Colonic mucosa (tissue), 4 donors: ENCODE measurements at regions not wholly inside any gene's neighbourhood (a gene's known extent, or its start where the extent isn't known, plus 50 kb on each side); places are given as distances from the start of the nearest gene placed in this dataset.

Source experiments
- DNase-seq: peaks from one replicate; pipeline ENCODE4 v3.0.0-alpha.2; 2020
- H3K27ac ChIP-seq: fragments of 200-600 bp; one replicate; pipeline ENCODE4 v1.8.0; 2021
- H3K27me3 ChIP-seq: fragments of 200-600 bp; one replicate; pipeline ENCODE4 v1.8.0; 2021
- H3K36me3 ChIP-seq: fragments of 200-600 bp; one replicate; pipeline ENCODE4 v1.8.0; 2021
- H3K4me1 ChIP-seq: fragments of 200-600 bp; one replicate; pipeline ENCODE4 v1.8.0; 2021; ENCODE audit warnings: mild to moderate bottlenecking
- H3K4me3 ChIP-seq: fragments of 200-600 bp; one replicate; pipeline ENCODE4 v1.8.0; 2021
- H3K9ac ChIP-seq, 2 donors: one replicate each; pipeline ENCODE4 v1.7.0; 2013; ENCODE audit warnings: control low read depth in 2 of 2, low read depth in 2 of 2, low read length in 2 of 2
- H3K9me3 ChIP-seq: fragments of 200-600 bp; one replicate; pipeline ENCODE4 v1.8.0; 2021
- intact Hi-C: fragments of 100-400 bp; cut with DNase I; formaldehyde crosslinking; loops from one replicate; pipeline ENCODE4 v1.14.1; 2022
- TF ChIP-seq, protein P1 (sequence below): fragments of 200-600 bp; IDR thresholded peaks from one replicate; pipeline ENCODE4 v1.8.0; 2022; ENCODE audit warnings: antibody characterized with exemption, mild to moderate bottlenecking
- donor health status: healthy.
- donor health status: DM: no; HTN: no; CAD: no.
- donor health status: DM: no; HTN: no; CAD: no.

DNA sequence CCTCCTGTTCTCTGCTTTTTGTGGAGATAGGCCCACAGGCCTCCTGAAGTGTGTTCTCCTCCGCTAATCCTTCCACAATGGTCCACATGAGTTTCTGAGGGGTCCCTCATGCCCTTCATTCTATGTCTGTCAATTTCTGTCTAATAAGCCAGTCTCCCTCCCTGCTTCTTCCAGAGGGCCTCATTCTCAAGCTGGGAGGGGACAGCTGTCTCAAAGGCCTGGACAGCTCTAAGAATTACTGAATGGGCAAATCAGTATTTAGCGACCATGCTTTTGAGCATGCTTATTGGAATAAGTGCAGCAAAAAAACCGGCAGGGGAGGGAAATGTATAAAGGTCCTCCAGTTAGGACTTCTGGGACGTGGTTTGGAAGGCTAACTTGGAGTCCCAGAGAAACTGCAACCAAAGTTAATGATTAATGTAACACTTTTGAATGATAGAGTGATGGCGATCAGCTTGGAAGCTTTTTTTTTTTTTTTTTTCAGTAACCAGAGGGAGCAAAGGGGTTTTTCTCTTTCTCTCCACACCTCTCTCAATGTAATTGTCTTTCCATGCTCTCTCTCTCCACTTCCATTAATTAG, 890.7 kb upstream of the POU3F3 start:
- intact Hi-C loops: no loop called here
- H3K4me1 ChIP-seq: no peaks in the 10 kb centered on the region

DNA sequence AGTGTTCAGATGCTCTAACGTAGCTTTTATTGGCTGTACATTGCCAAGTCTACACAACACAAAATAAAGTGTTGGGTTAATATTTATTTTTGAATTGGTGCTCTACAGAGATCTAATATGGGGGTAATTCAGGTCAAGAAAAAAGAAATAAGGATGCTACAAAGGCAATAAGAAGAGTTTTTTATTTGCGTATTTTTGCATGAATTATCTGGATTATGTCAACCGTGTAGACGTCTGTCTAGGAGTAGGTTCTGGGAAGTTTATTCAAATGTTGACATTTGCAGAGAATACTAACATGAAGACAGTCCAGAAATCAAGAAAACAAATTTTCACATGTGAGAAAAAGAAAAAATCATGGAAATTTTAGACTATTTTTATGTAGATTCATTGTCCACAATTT, 876.7 kb upstream of the POU3F3 start:
- Histone ChIP-seq H3K4me3 (no peak overlapping the region), H3K9me3 (no peaks in the 10 kb centered on the region), H3K9ac (no peak overlapping the region), H3K27me3 (no peaks in the 10 kb centered on the region), H3K36me3 (no peaks in the 10 kb centered on the region), H3K27ac (no peak overlapping the region), H3K4me1 (no peaks in the 10 kb centered on the region)
- TF ChIP-seq, protein P1, sequence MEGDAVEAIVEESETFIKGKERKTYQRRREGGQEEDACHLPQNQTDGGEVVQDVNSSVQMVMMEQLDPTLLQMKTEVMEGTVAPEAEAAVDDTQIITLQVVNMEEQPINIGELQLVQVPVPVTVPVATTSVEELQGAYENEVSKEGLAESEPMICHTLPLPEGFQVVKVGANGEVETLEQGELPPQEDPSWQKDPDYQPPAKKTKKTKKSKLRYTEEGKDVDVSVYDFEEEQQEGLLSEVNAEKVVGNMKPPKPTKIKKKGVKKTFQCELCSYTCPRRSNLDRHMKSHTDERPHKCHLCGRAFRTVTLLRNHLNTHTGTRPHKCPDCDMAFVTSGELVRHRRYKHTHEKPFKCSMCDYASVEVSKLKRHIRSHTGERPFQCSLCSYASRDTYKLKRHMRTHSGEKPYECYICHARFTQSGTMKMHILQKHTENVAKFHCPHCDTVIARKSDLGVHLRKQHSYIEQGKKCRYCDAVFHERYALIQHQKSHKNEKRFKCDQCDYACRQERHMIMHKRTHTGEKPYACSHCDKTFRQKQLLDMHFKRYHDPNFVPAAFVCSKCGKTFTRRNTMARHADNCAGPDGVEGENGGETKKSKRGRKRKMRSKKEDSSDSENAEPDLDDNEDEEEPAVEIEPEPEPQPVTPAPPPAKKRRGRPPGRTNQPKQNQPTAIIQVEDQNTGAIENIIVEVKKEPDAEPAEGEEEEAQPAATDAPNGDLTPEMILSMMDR: no peak
- intact Hi-C loops: no loop called here
- DNase-seq: no peak

More for the DNA sequence above, 890.7 kb upstream of the POU3F3 start:
- DNase-seq: no peak
- no peaks in the 10 kb centered on the region for H3K27me3 ChIP-seq
- TF ChIP-seq, protein P1: no peak
- no peaks in the 10 kb centered on the region for H3K36me3 ChIP-seq
- no peak overlapping the region for H3K9ac ChIP-seq
- no peak overlapping the region for H3K4me3 ChIP-seq
- no peak overlapping the region for H3K27ac ChIP-seq
- H3K9me3 ChIP-seq: no peaks in the 10 kb centered on the region

DNA sequence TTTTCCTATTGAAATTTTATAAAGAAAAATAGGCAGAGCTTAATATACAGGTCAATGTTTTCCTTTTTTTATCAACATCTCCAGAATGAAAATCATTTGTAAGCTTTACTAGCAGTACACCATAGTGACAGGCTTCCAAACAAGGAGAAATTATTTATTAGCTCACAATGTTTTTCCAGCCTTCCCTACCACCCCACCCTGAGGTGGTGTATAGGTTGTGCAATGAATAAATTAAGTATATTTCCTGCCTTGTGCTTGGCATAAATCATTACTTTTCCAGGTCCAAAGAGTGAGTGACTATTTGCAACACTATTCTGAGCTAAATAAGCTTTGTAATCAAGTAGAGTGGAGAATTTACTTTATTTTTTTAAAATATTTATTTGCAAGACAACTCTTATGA, 876.2 kb upstream of the POU3F3 start:
- H3K9ac ChIP-seq: no peak overlapping the region
- no peaks in the 10 kb centered on the region for H3K27me3 ChIP-seq
- H3K27ac ChIP-seq: no peak overlapping the region
- no peaks in the 10 kb centered on the region for H3K36me3 ChIP-seq
- H3K4me1 ChIP-seq: no peaks in the 10 kb centered on the region
- intact Hi-C loops: no loop called here
- TF ChIP-seq, protein P1: no peak
- DNase-seq: no peak
- no peak overlapping the region for H3K4me3 ChIP-seq
- H3K9me3 ChIP-seq: no peaks in the 10 kb centered on the region

DNA sequence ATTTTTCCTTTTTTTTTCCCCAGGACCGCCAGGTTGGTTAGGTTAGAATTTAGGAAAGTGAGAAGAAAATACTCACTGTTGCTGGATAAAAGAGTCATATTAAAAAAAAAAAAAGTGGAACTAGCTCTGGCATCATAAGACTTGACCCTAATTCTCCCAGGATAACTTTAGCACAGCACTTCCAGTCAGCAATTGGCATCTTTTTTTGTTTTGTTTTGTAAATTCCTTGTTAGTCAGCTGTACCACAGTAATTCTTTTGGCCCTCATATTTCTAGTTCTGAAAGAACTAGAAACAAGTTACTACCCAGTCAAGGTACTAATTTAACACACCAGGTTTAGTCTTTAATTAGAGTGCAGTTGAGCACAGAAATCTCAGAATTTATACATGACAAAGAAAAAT, 873.5 kb upstream of the POU3F3 start:
- TF ChIP-seq, protein P1: no peak
- intact Hi-C loops: no loop called here

DNA sequence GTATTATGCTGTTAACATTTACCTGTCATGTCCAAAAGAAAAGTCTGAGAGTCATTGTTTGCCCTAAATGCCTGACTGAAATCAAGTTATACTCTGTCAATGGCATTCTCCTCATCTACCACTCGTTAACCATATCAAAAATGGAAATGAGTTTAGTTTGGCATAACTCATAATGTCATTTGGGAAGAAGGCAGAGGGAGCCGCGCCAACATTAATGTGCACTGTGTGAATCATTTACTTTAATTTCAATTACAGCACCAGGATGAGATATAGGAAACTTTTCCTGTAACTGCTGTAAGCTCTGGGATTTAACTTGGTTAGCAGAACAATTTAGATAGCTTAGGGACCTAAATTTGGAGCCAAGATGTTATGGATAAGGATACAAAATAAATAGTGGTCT, 871.2 kb upstream of the POU3F3 start:
- no peaks in the 10 kb centered on the region for H3K4me1 ChIP-seq
- TF ChIP-seq, protein P1: no peak
- no peaks in the 10 kb centered on the region for H3K9me3 ChIP-seq
- DNase-seq: no peak
- no peaks in the 10 kb centered on the region for H3K27me3 ChIP-seq
- H3K9ac ChIP-seq: no peak overlapping the region
- H3K4me3 ChIP-seq: no peak overlapping the region
- intact Hi-C loops: no loop called here
- H3K27ac ChIP-seq: no peak overlapping the region
- H3K36me3 ChIP-seq: no peaks in the 10 kb centered on the region

More for the DNA sequence above, 873.5 kb upstream of the POU3F3 start:
- Histone ChIP-seq H3K9ac (no peak overlapping the region), H3K27ac (no peak overlapping the region), H3K4me1 (no peaks in the 10 kb centered on the region), H3K27me3 (no peaks in the 10 kb centered on the region), H3K4me3 (no peak overlapping the region), H3K36me3 (no peaks in the 10 kb centered on the region), H3K9me3 (no peaks in the 10 kb centered on the region)
- no peak for DNase-seq
